GM21390 (cell line): ENCODE measurements at regions not wholly inside any gene's neighbourhood (a gene's known extent, or its start where the extent isn't known, plus 50 kb on each side); places are given as distances from the start of the nearest gene placed in this dataset.
"Not testable (repeated sequence)": the region's sequence is repeated elsewhere in the genome, so short reads cannot be mapped to it uniquely, and the experiment has no call there.

Experiments used
- ATAC-seq: cut with Tn5 transposase; IDR thresholded peaks from one replicate; pipeline ENCODE4 v1.9.1; 2021; ENCODE audit not compliant: unreplicated experiment

- not testable (repeated sequence) for ATAC-seq
Measured at GRCh38 chr5:20875726-20876125, 887.7 kb upstream of the CDH18 start.

- ATAC-seq, result not testable (repeated sequence)
Measured at GRCh38 chr5:20865892-20866291, 877.9 kb upstream of the CDH18 start.

GRCh38 chr5:20833081-20833627 is 845.2 kb upstream of the CDH18 start:
- ATAC-seq, result no peak

GRCh38 chr5:20832204-20833080 is 844.4 kb upstream of the CDH18 start:
- no peak for ATAC-seq

GRCh38 chr5:20825951-20826350 is 838.0 kb upstream of the CDH18 start:
- not testable (repeated sequence) for ATAC-seq

GRCh38 chr5:20797216-20797615 is 809.2 kb upstream of the CDH18 start:
- not testable (repeated sequence) for ATAC-seq

- ATAC-seq, result not testable (repeated sequence)
Measured at GRCh38 chr5:20784755-20785154, 796.8 kb upstream of the CDH18 start.

GRCh38 chr5:20783484-20783883 is 795.5 kb upstream of the CDH18 start:
- ATAC-seq, result not testable (repeated sequence)

GRCh38 chr5:20771338-20771737 is 783.3 kb upstream of the CDH18 start:
- not testable (repeated sequence) for ATAC-seq

- ATAC-seq, result not testable (repeated sequence)
Measured at GRCh38 chr5:20765074-20765473, 777.1 kb upstream of the CDH18 start.

- ATAC-seq, result not testable (repeated sequence)
Measured at GRCh38 chr5:20759459-20759858, 771.5 kb upstream of the CDH18 start.

GRCh38 chr5:20752179-20752578 is 764.2 kb upstream of the CDH18 start:
- not testable (repeated sequence) for ATAC-seq

GRCh38 chr5:20735715-20736114 is 747.7 kb upstream of the CDH18 start:
- peak; percentile 83 for ATAC-seq

GRCh38 chr5:20732223-20732622 is 744.2 kb upstream of the CDH18 start:
- ATAC-seq, result not testable (repeated sequence)

- ATAC-seq, result not testable (repeated sequence)
Measured at GRCh38 chr5:20721286-20721685, 733.3 kb upstream of the CDH18 start.

- ATAC-seq, result not testable (repeated sequence)
Measured at GRCh38 chr5:20711520-20712155, 723.6 kb upstream of the CDH18 start.

- ATAC-seq, result not testable (repeated sequence)
Measured at GRCh38 chr5:20707634-20708033, 719.6 kb upstream of the CDH18 start.

GRCh38 chr5:20694121-20694520 is 706.1 kb upstream of the CDH18 start:
- no peak for ATAC-seq

- no peak for ATAC-seq
Measured at GRCh38 chr5:20692913-20693312, 704.9 kb upstream of the CDH18 start.

GRCh38 chr5:20683241-20683940 is 695.4 kb upstream of the CDH18 start:
- ATAC-seq, result no peak

- ATAC-seq, result no peak
Measured at GRCh38 chr5:20680718-20681302, 692.8 kb upstream of the CDH18 start.
